GM20431 (cell line): ENCODE measurements at regions not wholly inside any gene's neighbourhood (a gene's known extent, or its start where the extent isn't known, plus 50 kb on each side); places are given as distances from the start of the nearest gene placed in this dataset.
"Not testable (repeated sequence)": the region's sequence is repeated elsewhere in the genome, so short reads cannot be mapped to it uniquely, and the experiment has no call there.

Experiments used
- in situ Hi-C: fragments of 300-500 bp; cut with MseI, MboI; formaldehyde crosslinking; loops from one replicate; pipeline ENCODE4 v1.15.0; 2020; ENCODE audit warnings: low sequenced_read_pairs; ENCODE audit not compliant: unreplicated experiment

DNA sequence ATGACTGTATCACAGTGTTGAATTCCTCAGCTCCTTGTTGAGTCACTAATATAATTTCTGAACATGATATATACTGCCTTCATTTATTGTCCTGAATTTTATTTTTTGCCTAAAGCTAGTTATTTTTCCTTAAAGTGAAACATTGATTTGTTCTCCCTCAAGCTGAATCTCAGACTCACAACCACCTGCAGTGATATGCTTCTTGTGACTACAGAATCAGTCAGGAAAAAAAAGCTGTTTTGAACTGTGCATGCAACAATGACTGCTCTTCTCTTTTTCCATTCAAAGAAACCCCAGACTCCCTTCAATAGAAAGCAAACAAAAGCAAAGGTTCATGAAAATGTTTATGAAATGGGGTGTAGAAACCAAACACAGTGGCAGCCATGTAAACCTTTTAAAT is 470.2 kb upstream of the CHD1 start:
- in situ Hi-C loops = no loop called here

DNA sequence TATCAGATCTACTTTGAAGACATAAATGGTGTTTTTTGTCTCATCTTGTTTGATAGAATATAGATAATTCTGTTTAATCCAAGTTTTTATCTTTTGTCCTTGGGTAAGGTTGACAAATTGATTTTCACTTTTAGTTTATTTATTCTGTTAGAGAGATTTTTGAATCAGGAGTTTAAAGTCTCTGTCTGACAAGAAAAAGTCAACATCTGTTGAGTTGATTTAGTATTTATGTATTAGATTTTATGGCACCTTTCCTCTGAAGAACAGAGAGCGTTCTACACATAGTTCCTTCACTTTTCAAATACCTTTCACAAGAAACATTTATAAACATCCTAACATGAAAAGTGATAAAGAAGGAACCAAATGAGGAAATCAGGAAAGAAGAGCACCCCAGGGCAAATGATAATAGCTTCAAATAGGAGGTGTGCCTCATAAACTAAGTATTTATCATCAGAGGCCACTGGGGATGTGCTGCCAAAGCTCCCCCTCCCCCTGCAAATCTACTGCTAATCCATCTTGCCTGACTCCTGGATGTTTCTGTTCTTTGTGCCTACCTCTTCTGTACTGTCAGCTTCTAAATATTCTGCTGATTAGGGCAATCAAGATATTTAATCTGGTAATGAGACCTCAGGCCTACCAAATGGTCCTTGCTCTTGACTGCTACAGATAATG is 457.7 kb upstream of the CHD1 start:
- in situ Hi-C loops = no loop called here

DNA sequence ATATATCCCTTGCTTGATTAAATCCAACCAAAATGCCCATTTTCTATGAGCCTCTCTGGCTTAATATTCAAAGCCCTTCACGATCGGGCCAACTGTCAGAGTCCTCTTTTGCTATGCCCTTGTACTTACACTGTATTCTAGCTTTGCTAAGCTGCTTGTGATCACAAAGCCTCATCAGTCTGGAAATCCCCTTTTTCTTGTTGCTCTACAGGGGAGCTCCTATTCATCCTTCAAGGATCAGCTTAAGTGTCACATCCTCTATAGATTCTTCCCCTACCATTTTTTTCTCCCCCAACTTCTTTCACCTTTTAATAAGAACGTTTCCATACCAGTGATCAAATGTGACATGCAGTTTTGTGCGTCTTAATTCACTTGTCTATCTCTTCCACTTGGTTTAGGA is 450.4 kb upstream of the CHD1 start:
- in situ Hi-C loops = no loop called here

DNA sequence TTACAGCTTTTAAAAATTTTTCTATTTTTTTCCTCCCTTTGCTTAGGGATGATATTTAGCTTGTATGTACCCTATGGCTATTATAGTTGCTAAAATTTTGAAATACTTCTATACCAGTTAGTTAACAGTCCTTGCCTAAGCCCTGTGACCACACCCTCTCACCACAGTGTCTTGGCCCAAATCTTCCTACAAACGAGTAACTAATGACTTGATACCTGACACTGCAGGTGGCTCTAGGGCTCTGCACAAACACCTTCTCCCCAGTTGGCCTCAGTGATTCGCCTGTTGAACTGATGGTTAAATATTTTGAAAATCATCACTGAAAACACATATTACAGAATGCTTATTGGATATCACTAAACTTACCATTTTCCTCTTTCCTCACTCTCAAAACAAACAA is 449.6 kb upstream of the CHD1 start:
- in situ Hi-C loops = no loop called here

DNA sequence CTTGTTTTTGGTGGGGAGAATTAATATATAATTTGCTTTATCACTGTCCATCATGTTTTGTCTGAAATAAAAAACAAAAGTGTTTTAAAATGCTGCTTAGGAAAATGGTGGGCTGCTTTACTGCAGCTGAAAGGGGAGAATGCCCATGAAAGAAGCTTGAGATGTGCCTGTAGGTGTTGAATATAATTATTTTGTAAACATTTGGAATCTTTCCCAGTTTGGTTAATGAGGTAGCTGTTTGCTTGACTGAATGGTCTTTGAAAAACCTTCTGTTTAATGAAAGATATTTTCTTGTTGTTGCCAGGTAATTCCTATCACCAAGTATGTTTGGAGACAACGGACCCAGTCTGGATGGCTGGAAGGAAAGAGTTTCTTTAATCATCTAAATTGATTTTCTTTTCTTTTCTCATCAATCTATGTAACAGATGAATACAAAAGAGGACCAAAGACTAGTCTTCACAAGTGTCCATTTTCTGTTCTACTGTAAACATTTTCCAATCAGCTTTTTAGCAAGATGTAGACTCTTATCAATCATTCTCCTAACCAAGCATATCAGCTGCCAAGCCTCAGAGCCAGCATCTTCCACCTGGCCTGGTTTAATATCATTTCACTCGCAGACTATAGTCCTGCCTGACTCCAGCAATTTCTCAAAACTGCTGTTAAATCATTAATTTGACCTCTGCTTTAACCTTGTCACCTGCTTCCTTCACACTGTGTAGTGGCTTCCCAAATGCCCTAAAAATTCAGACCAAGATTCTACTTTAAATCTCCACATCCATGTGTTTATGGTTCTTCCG is 441.2 kb upstream of the CHD1 start:
- in situ Hi-C loops = no loop called here

DNA sequence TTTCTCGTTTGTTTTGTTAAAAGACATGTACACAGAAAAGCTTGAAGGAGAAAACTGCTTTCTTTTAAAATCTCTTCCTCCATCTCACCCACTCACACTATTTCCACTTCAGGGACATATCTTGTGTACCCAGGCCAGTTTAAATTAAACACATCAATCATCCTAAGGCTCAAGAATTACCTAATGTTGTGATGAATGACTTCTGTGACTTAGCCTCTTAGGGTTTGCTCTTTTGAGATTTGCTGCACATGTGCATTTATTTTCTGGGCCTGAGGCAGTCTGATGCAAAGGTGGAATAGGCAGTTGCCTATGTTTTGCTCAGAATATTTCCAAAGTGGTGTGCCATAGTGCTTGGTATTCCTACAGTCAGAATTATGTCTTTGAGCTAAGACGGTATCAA is 439.9 kb upstream of the CHD1 start:
- in situ Hi-C loops = no loop called here

DNA sequence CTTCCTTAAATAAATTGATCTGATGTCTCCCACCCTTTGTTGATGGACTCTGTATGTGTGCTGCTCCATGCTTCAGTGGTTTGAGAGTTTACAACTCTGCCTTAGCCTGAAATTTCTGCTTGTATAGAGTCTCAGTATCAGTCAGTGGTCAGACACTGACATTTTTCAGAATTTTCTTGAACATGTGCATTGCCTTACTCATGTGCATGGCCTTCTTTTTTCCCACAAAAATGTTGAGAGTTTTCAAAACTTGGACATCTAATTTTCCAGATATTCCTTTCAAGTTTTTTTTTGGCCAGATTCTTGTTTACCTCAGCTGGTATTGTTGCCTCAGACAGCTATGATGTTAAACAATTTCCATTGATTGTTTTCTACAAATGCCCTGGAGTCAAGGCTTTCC is 427.1 kb upstream of the CHD1 start:
- in situ Hi-C loops = no loop called here

DNA sequence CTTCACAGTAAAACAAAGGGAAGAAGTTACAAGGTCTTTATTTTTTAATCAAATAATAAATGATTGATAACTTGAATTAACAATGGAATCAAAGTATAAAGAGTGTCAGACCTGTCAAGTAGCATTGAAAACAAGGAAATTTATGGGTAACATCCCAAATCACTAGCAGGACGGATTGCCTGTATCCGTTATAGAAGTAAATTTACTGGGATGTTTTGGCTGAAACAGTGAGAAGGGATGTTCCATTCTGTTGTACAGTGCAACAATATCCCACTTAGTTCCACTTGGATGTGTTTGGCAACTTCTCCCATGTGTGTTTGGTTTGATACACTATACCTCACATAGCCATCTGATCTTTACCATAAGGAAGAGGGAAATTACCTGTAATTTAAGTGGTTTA is 421.0 kb upstream of the CHD1 start:
- in situ Hi-C loops = no loop called here

DNA sequence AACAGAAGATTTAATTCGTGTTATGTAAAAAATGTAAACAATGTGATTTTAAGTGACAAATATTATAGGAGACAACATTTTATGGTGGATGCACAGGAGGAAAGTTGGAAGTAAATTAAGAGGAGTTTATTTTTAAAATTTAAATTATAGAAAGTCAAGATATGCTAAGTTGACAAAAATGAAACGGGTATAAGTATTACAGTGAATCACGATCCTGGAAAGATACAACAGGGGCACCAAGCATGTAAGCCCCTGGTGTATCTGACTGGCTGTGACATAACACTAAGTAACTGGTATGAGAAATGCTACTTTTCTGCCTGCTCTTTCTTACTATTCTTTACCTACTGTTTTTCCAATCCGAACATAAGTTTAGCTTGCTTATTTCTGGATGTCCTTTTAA is 419.8 kb upstream of the CHD1 start:
- in situ Hi-C loops = no loop called here

DNA sequence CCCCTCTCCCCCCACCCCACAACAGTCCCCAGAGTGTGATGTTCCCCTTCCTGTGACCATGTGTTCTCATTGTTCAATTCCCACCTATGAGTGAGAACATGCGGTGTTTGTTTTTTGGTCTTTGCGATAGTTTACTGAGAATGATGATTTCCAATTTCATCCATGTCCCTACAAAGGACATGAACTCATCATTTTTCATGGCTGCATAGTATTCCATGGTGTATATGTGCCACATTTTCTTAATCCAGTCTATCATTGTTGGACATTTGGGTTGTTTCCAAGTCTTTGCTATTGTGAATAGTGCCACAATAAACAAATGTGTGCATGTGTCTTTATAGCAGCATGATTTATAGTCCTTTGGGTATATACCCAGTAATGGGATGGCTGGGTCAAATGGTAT is 411.0 kb upstream of the CHD1 start:
- in situ Hi-C loops = not testable (repeated sequence)

DNA sequence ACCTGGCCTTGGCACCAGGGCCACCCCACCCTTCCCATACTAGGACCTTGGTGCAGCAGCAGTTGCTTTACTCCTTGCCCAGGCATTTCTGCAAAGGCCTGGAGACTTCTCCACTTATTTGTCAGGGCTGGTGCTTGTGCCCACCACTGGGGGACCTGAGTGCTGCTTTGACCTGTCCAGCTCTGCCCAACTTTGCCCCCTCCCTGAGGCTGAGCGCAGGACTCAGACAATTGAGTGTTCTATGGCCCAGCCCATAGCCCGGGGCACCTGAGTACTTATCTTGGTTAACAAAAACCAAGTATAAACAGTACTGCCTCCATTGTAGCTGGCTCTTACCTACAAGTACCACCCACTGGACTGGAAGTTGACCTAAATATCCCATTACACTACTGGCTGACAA is 406.1 kb upstream of the CHD1 start:
- in situ Hi-C loops = no loop called here

DNA sequence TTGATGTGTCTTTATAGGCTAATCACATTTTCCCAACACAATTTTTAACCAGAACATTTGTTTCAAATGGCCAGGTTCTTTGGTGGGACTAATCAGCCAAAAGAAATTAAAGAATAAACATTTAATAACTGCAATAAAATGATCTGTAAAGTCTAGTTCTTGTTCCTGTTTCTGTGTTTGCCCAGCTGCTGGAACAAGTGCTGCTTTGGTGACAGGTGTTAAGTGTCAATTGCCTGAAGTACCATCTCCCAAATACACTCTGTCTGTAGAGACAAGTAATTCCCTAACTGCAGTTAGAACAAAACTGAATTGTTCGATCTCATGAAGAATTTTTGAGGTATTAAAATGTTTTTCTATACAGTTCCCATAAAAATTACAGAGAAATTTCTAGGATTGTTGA is 402.3 kb upstream of the CHD1 start:
- in situ Hi-C loops = no loop called here

DNA sequence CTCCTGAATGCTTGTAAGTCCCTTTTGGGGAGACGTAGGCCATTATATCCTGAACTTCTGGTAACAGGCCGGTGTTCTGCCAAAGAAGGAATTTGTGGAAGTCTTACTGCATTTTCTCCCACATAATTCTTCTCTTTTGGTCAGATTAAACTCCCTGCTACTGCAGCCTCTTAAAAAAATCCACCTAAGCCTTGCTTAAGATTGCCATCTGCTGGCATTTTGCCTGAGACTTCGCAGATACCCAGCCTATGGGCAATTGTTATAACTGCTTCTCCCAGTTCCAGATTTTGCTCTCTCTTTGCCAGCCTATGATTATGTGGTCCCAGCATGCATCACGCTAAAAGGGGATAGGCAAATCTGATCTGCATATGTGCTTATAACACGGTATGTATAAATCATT is 391.6 kb upstream of the CHD1 start:
- in situ Hi-C loops = no loop called here

DNA sequence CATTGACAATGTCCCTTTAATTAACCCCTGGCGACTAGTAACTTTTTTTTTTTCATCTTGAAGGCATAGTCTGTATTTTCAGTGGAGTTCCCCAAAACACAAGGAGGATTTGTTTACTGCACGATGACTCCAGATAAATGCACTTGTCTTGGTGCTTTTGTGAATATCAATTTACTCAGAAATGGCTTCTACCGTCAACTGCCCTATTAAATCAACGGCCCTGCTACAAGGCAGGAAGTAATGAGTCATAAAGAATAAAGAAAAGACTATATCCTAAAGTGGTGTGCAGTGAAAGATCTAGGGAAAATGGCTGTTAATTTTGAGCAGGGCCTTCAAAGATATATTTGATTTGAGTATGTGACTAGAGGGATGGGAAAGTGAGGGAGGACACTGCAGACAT is 388.3 kb upstream of the CHD1 start:
- in situ Hi-C loops = no loop called here

DNA sequence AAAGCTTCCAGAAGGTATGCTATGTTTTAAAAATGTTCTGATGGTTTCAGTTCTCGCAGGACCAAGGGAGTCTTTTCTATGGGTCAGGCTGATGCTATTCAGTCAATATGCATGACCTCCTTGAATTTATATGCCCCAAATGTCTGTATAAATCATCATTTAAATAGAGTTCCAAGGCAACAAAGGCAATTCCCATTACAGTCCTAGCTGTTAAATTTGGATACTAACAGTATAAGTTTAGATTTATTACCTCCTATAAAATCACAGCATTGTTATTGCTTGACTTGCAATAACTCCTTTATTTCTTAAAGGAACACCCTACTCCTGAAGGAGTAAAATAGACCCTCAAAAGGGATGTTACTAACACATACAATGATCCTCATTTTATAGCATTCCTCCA is 387.7 kb upstream of the CHD1 start:
- in situ Hi-C loops = no loop called here

DNA sequence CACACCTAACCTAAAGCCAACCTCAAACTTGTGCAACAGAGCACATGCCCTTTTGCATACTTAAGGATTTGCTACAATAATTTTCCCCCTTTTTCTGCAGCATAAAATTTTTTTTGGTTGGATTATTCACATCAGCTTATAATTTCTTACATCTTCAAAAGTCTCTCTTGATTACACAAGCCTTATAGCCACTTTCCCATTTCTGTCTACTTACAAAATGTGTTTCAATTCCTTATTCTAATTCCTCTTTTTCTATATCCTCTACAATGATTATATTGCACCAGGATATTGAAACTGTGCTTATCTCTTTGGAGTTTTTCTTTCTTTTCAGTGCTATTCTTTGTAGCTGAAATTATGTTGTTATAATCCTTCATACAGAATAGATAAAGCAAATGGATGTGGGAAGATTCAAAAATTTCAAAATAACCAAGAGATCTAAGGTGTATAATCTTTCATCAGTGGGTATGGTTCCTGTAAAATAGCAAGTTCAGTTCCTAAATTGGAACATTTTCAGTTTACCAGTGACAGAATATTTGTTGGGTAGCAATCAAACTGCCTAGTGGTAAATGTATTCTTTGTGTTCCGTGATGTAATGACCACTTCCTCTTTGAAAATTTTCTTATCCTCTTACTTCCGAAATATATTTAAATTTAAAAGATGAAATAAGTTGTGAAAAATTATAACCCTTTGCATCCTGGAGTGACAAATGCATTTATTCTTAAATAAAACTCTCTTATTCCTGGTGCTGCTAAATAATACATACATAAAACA is 386.8 kb upstream of the CHD1 start:
- in situ Hi-C loops = no loop called here

DNA sequence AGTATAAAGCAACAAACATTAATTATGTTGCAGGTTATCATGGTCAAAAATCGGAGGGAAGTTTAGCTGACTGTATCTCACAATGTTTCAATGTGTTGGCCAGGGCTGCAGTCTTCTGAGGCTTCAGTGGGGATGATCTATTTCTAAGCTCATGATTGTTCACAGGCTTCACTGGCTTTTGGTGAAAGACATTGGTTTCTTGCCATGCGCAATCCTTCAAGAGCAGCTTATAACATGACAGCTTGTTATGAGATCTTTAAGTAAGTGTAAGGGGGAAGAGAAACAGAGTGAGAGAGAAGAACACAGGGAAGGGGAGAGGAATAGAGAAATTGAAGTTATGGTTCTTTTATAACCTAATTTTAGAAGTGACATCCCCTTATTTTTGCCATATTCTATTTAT is 385.9 kb upstream of the CHD1 start:
- in situ Hi-C loops = no loop called here

DNA sequence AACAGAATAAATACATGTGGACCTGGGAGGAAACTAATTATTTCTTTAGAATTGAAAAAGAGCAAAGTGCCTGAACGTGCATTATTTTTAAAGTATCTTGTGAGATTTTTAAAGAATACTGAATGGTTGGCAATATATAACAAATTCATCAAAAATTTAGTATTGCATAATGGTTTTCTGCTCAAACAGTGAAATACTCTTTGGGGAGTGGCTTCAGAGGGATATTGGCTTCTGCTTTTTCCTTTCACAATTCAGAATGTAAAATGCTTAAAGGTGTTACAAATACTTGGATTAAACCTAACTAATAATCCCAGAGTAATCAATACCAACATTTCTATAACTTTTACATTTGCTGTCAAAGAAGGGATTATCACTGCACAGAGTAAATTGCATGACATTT is 379.3 kb upstream of the CHD1 start:
- in situ Hi-C loops = no loop called here

DNA sequence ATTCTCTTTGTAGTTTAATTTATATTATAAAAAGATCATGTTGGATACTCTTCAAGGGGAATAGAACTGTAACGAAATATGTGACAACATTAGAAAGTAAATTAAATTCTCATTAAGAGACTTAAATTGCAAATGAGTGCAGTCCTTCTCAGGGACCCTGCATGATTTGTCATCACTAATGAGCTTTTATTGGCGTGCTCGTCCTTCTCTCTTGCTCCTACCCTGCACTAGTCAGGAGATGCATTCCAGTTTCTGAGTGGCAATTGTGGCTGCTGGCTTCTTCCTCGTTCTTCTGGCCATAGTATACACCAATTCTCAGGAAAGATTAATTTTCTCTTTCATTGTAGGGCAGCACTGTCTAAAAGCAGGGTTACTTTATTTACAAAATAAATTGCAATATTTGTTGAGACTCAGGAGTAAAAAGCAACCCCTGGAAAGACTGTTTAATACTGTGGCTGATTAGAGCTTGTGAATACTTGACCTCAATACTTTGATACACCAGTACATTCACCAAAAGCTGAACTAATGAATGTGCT is 376.3 kb upstream of the CHD1 start:
- in situ Hi-C loops = no loop called here

DNA sequence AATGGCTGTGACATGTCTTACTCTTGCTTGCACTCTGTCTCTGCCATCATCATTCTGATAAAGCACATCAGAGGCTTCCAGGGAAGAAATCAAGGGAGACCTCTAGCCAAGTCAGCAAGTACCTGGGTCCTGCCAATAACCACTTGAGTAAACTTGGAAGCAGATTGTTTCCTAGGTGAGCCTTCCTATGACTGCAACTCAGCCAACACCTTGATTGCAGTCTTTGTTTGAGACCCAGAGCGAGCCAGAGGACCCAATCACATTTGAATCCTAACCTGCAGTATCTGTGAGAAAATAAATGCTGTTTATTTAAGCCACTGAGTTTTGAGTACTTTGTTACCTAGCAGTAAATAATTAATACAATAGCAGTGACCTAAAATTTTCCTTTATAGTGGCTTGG is 356.8 kb upstream of the CHD1 start:
- in situ Hi-C loops = no loop called here

DNA sequence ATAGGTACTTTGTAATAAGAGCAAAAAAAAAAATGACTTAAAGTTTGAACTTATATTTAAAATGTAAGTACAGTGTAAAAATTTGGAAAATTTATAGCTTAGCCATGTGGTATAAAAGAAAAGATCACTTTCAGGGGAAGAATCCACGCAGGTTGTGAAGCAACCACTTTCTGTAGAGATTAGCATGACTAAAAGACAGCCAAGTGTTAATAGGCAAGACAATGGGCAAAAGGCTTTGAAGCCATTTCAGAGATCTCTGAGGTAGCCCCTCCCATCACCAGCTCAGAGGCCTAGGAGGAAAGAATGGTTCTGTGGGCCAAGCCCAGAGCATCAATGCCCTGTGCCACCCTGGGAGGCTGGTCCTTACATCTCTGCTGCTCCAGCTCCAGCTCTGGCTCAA is 346.3 kb upstream of the CHD1 start:
- in situ Hi-C loops = no loop called here
